ENCODE measurements at regions not wholly inside any gene's neighbourhood (a gene's known extent, or its start where the extent isn't known, plus 50 kb on each side); places are given as distances from the start of the nearest gene placed in this dataset.
"Not testable (repeated sequence)": the region's sequence is repeated elsewhere in the genome, so short reads cannot be mapped to it uniquely, and the experiment has no call there.

DNA sequence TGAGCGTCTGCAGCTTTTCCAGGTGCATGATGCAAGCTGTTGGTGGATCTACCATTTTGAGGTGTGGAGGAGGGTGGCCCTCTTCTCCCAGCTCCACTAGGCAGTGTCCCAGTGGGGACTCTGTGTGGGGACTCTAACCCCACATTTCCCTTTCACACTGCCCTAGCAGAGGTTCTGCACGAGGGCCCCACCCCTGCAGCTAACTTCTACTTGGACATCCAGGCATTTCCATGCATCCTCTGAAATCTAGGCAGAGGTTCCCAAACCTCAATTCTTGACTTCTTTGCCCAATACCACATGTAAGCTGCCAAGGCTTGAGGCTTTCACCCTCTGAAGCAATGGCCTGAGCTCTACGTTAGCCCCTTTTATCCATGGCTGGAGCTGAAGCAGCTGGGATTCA, 61.4 kb upstream of the HGFAC start:
- DNase-seq (ENCODE audit: low read depth in 2 of 3, low spot score in 2 of 3): not testable (repeated sequence)

DNA sequence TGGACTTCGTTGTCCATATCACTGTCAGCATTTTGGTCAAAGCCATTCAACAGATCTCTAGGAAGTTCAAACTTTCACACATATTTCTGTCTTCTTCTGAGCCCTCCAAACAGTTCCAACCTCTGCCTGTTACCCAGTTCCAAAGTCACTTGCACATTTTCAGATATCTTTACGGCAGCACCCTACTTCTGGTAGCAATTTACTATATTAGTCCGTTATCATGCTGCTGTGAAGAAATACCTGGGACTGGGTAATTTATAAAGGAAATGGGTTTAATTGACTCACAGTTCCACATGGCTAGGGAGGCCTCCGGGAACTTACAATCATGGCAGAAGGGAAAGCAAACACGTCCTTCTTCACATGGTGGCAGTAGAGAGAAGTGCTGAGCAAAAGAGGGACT, 60.6 kb upstream of the HGFAC start:
- DNase-seq (ENCODE audit: low read depth in 2 of 3, low spot score in 2 of 3): not testable (repeated sequence)

DNA sequence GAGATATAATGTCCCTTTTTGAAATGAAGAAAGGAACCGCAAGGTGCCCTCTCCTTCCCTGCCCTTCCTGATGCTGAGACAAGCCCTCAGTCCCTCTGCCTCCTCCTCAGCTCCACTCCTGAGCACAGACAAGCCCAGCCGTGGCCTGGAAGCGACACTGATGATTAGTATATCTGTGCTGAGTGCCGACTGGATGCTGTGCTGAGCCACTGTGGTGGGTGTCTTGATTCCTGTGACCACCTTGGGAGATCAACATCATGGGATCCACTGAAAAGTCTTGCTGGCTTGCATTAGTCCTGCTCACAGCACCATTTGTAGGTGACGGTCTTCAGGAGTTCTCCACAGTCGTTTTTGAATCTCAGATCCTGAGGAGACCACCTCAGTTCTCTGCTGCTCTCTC, 59.5 kb upstream of the HGFAC start:
- no peak for DNase-seq (ENCODE audit: low read depth in 2 of 3, low spot score in 2 of 3)

DNA sequence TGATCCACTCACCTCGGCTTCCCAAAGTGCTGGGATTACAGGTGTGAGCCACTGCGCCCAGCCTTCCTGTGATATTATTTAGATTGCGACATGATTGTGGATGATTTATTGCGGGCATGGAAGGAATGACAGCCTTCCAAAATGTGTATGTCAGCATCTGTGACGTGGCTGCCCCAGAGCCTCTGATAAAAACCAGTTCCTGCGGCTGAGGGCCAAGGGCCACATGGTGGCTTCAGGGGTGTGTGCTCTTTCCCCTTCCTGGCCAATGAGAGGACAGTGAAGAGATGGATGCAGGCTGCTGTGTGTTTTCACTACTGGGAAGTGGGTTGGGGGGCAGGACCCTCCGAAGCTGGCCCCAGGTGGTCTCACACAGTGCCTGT, 57.4 kb upstream of the HGFAC start:
- DNase-seq (ENCODE audit: low read depth in 2 of 3, low spot score in 2 of 3): no peak

DNA sequence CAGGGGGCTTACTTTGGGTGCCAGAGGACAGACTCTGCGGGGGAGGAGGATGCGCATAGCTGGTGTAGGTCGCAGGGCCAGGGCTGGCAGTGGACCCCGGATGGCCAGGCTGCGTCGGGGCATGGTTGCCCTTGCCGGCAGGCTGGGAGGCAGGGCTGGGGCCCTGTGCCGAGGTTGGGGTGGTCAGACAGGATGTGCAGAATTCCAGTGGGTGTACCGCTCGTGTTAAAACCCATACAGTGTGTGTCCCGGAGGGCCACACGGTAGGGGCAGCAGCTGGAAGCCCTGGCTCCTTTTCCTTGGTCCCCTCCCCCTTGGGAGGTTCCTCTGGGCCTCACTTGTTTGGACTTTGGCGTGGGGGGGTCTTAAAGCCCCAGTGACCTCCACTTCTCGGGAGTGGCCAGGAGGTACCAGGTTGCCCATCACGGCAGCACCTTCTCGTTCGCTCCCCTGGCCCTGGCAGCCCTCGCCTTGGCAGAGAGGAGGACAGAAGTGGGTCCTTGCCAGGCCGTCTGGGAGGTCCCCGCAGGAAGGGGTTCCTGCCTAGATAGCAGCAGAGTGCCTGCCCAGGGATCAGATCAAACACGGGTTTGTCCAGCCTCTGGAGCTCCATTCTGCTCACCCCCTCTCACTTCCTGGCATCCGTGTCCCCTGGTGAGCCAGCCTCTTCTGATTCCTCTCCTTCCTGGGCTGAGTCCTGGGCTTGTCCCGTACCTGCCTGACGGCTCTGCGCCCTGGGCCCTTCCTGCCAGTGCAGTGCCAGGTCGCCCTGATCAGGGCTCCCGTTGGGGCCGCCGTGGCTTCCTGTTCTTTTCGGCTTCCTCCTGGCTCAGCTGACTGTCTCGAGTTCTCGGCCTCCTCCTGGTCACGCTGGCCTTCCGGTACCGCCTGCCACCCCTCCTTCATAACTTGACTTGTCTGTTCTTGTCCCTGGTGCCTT, 56.7 kb upstream of the HGFAC start:
- DNase-seq (ENCODE audit: low read depth in 2 of 3, low spot score in 2 of 3): peak in 1 of 3 donors; percentile 16

DNA sequence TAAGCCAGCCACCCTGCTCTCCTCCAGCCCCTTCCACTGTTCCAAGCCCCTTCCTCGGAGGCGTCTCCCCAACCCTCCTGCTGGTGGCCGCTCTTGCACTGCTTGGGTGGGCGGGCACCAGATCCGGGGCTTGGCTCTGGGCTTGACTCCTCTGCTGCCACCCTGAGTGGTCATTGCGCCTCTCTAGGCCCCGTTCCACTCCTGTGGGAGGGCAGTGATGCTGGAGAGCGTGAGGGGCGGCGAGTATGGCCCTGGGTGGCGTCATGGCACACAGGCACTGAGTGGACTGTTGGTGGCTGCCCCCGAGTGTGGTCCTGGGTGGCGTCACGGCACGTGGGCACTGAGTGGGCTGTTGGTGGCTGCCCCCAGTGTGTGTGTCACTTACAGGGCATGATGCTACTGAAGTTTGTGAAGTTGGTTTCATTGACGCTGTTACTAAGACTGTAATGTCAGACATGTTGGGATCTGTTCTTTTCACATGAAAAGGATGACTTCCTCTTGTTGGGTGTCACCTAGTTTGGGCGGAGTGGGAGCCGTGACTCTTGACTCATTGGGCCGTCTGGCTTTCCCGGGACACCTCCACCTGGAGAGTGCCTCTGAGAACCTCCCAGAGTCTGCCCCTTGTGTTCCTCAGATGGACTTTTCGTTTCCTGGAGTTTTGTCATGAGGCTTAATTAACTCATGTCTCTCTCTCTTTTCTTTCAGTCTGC, 55.9 kb upstream of the HGFAC start:
- no peak for DNase-seq (ENCODE audit: low read depth in 2 of 3, low spot score in 2 of 3)

DNA sequence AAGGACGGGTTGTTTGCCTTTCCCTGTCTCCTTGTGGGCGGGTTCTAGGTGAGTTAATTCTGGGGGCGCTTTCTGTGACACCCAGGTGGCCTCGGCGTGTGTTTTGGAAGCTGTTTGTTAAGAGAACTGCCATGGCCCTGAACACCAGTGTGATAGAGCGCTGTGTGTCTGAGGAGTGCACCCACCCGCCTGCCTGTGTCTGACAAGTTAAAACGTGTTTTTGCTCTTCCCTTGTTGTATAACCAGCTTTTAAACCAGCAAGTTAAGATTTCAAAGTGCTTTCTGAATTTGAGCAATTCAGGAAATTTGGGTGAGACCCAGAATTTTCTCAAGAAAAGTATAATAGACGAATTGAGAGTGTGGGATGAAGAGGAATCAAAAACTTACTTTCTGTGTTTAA, 55.2 kb upstream of the HGFAC start:
- no peak for DNase-seq (ENCODE audit: low read depth in 2 of 3, low spot score in 2 of 3)

DNA sequence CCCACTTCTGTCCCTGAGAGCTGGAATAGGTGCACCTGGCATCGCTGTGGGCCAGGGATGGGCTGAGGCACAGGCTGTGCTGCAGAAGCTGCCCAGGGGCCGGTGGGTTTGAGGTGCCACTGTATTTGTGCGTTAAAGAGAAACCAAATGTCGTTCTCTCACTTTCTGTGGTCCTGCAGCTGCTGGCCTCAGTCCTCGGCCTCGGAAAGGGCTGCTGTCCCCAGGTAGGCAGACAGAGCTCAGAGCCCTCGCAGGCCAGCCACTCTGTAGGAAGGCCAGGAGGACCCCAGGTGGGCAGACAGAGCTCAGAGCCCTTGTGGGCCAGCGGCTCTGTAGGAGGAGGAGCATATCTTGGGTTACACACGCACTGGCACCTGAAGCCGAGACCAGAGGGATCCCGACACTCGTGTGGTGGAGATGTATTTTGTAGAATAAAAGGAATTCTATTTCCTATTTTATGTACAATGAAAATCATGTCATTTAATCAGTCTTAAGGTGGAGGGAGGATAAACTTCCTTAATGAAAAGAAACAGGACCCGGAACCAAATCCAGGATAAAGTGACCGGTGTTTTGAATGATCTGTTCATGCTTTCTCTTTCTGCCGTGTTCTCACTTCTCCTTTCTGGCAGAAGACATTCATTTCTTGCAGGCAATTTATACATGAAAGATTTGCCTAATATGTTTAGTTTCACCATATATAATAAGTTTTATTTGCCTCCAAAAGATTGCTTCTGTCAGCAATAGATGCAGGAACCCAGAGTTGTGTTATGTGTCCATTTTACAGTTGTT, 54.4 kb upstream of the HGFAC start:
- peak in 1 of 3 donors; percentile 21 for DNase-seq (ENCODE audit: low read depth in 2 of 3, low spot score in 2 of 3)

DNA sequence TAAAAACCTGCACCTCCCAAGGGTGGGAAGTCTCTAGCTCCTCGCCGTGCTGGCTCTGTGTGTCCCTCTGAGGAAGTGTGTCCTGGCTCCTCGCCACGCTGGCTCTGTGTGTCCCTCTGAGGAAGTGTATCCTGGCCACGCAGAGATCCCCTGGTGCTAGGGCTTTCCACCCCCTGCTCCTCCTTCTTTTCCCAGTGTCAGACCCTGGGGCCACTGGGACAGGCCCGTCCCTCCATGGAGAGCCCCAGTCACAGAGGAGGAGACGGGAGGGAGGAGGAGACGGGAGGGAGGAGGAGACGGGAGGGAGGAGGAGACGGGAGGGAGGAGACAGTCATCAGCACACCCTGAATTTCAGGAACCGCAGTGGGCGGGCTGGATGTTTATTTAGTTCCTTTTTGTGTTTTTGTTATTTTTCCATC, 53.8 kb upstream of the HGFAC start:
- peak in 1 of 3 donors; percentile 33 for DNase-seq (ENCODE audit: low read depth in 2 of 3, low spot score in 2 of 3)

DNA sequence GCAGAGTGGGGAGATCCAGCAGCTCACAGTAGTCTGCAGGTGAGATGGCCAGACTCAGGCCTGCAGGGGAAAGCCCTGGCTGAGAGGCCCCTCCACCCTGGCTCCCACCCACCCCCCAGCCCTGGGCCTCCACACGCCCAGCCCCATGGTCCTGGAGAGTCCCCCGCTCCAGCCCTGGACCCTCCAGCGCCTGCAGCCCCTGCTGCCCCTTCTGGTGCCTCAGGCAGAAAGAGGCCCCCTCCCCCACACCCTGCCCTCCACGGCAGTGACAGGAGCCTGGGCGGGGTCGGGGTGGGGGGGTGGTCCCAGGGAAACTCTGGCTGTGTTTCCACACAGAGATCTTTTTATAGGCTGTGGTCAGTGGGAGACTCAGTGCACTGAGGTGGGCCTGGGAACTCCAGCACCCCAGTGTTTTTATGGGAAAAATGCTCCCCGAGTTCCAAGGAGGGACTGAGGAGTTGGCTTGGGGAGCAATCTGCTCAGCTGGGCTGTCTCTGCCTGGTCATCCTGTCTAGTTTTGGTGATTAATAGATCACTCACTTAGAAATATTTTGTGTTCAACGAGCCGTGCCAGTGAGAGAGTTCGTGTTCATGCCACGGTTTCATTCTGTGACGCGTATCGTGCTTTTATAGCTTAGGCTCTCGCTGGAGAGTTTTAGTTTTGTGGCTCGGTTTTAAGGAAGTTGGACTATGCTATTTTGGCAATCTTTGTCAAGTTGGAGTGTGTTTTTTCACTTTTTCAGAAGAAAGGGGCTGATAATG, 53.1 kb upstream of the HGFAC start:
- peak in 2 of 3 donors; percentile 58 to 70 for DNase-seq (ENCODE audit: low read depth in 2 of 3, low spot score in 2 of 3)

DNA sequence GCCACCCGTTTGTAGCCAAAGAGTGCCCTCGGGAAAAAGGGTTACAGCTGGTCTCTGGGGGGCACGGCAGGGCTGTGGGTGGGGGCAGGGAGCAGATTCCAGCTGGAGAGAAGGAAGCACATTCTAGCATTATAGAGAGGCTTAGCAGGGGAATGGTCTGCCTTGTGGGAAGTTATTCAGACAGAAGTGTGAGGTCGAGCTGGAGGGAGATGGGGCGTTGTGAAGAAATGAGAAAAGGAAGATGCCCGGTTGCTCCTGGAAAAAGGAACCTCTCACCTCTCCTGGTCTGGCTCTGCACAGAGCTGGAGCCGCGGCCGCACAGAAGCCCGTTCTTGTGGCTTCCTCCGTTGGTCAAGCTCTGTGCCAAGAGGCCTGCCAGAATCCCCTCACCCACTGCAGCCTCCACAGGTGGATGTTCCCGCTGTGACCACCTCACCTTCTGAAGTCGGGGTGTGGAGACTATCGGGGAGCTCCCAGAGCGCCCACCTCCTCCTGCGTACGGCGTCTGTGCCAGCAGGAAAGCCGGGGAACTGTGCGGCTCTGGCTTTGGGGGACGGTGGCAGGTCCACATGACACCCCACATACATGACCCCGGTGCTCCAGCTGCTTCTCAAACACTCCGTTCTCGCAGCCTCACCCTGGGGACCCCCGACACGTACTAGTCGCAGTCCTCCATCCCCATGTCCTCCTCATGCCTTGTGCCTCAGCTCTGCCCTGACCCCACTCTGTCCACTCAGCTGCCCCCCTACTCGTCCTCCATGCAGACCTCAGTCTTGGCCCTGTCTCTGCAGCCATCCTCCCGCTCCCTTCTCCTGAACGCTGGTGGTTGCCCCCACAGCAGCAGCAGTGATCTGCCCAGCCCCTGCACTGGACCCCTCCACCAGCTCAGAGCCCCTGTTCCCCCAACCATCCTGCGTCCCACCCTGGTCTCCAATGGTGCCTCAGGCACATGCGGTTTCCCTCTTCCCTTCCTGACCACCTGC, 52.2 kb upstream of the HGFAC start:
- no peak for DNase-seq (ENCODE audit: low read depth in 2 of 3, low spot score in 2 of 3)

DNA sequence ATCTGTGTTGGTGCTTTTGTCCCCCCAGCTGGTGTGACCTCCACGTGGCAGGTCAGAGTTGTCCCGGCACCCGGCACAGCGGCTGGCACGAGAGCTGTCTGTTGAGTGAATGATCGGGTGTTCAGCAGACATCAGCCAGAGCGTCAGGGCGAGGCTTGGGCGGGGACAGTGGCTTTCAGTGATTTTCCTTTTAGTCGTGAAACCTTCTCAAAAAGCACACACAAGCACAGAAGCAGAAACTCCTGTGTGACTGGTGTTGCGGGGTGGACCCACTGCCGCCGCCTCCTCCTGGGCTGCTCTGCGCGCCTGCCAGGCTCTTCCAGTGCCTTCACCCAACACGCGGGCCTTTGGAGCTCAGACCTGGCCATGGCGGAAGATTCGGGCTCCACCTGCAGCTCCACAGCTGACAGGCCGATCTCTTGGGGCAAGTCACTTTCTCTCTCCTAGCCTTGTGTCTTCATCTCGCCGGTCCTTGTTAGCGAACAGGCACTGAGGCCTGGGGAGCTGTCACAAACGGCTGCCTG, 51.4 kb upstream of the HGFAC start:
- DNase-seq (ENCODE audit: low read depth in 2 of 3, low spot score in 2 of 3): no peak

DNA sequence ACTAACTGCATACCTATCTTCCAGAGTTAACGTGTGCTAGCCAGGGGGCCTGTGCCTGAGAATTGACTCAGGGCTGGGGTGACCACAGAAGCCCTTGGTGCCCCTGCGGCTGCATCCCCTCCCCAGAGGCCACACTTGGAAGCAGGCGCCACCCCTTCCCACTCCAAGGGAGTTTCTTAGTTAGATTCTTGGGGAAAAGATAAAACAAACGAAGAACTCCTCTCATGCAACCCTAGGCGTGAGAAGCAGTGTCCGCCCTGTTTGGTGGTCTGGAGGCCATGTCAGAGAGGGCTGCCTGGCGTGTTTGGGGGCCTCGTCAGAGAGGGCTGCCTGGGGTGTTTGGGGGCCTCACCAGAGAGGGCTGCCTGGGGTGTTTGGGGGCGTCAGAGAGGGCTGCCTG, 50.3 kb upstream of the HGFAC start:
- no peak for DNase-seq (ENCODE audit: low read depth in 2 of 3, low spot score in 2 of 3)
